ENCODE measurements at regions not wholly inside any gene's neighbourhood (a gene's known extent, or its start where the extent isn't known, plus 50 kb on each side); places are given as distances from the start of the nearest gene placed in this dataset.

DNA sequence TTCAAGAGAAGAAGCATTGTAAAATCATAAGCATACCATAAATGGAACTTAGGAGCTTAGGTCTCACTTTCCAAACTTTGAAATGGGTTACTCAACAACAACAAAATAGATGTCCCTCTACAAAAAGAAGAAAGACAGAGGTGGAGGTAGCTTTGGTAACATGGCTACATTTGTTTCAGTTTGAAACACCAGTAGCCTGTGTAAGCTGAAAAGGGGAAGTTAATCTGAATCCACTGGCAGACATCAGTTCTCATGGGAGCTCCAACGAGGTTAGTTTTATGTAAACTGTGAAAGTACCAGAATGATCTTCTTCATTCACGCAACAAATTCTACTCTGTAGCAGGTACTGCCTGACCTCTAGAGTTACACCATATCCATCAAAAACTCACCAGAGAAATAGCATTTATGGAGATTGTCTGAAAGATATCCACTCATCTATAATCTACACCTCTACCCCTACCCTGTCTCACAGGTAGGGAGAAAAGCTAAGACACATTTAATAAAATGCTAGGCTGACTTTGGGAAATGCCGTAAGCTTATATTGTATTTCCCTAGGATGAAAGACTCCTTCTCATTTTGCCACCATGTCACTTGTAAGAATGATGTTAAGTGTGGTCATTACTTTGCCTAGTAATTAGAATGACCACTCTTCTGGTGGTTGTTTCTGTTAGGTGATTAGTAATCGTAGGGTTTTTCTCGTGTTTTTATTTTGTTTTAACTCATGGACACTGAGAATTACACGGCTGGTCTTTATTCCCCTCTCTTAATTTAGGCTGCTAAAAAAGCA is 224.1 kb downstream of the ASCL1 start:
- 71 to 84% (median 82%) methylated on average over 6 of the region's 6 CpGs for WGBS, 5 donors
- Histone ChIP-seq H3K4me3 (no peak overlapping the region), H3K9me3 (no peaks in the 10 kb centered on the region), H3K27me3 (no peaks in the 10 kb centered on the region), H3K36me3 (no peaks in the 10 kb centered on the region), H3K4me1 (no peaks in the 10 kb centered on the region), H3K27ac (no peak overlapping the region)
- TF ChIP-seq, protein P1, sequence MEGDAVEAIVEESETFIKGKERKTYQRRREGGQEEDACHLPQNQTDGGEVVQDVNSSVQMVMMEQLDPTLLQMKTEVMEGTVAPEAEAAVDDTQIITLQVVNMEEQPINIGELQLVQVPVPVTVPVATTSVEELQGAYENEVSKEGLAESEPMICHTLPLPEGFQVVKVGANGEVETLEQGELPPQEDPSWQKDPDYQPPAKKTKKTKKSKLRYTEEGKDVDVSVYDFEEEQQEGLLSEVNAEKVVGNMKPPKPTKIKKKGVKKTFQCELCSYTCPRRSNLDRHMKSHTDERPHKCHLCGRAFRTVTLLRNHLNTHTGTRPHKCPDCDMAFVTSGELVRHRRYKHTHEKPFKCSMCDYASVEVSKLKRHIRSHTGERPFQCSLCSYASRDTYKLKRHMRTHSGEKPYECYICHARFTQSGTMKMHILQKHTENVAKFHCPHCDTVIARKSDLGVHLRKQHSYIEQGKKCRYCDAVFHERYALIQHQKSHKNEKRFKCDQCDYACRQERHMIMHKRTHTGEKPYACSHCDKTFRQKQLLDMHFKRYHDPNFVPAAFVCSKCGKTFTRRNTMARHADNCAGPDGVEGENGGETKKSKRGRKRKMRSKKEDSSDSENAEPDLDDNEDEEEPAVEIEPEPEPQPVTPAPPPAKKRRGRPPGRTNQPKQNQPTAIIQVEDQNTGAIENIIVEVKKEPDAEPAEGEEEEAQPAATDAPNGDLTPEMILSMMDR (IDR thresholded peaks at IDR 0.05): no peak
- TF ChIP-seq POLR2AphosphoS5 (IDR thresholded peaks at IDR 0.05) (no peak), EP300 (IDR thresholded peaks at IDR 0.05) (no peak), POLR2A (IDR thresholded peaks at IDR 0.05) (no peak)
- intact Hi-C loops (cut with DNase I; ENCODE audit: low total_unique reads): no loop called here
- DNase-seq: no peak

DNA sequence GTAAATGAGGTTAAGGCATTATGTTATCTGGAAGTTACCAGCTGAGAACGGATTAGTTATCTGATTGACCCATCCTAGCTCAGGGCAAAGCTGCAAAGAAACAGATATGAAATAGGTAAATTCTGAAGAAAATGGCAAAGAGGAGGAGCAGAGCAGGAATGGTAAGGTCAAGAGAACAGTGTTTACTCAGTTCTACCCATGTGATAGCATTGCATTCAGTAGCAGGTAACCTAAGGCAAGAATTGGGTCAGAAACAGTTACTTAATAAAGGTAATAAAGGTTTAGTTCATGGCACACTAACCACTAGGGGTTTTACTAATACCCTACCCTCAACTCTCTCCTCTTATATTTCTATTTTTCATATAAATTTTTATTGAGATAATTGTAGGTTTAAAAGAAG is 224.8 kb downstream of the ASCL1 start:
- Histone ChIP-seq H3K27me3 (no peaks in the 10 kb centered on the region), H3K4me3 (no peak overlapping the region), H3K27ac (no peak overlapping the region), H3K36me3 (no peaks in the 10 kb centered on the region), H3K4me1 (no peaks in the 10 kb centered on the region), H3K9me3 (no peaks in the 10 kb centered on the region)
- no peak for DNase-seq
- TF ChIP-seq, protein P1 (IDR thresholded peaks at IDR 0.05): no peak
- TF ChIP-seq POLR2A (IDR thresholded peaks at IDR 0.05) (no peak), POLR2AphosphoS5 (IDR thresholded peaks at IDR 0.05) (no peak), EP300 (IDR thresholded peaks at IDR 0.05) (no peak)
- intact Hi-C loops (cut with DNase I; ENCODE audit: low total_unique reads): no loop called here
- 25 to 48% (median 37%) methylated on average over 1 of the region's 1 CpG for WGBS, 5 donors

DNA sequence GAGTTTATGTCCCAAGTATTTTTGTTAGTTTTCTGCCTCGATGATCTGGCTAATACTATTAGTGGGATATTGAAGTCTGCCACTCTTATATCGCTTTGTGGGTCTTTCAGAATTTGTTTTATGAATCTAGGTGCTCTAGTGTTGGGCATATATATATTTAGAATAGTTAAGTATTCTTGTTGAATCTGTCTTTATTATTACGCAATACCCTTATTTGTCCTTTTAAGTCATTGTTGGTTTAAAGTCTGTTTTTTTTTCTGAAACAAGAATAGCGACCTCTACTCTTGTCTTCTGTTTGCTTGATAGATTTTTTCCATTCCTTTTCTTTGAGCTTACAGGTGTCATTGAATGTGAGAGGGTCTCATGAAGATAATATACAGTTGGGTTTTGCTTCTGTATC is 239.0 kb downstream of the ASCL1 start:
- 68 to 87% (median 85%) methylated on average over 4 of the region's 4 CpGs for WGBS, 5 donors

DNA sequence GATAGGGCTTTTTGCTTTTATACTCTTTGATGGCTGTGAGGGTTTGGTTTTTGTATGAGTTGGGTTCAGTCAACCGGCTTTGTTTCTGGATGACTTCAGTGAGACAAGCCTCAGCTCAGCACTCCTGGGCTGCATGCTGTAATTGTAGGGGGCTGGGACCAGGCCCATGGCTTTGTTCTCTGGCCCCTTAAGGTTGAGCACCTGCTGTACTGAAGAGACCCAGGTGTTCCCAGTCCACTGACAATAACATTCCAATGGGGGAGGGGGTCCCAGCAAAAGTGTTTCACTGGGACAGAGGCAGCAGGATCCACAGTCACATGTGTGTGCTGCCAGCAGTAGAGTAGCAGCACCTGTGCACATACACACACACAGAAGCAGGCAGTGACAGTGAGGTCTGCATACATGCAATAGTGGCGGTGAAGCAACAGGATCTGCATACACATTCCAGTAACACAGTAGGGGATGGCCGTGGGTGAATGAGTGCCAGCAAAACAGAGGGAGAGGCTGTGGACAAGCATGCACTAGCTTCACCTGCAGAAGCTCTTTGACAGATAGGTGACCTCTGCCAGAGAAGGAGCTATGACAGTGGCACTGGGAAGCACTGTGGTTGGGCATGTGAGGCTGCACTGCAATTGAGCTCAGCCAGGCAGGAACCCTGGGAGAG is 240.4 kb downstream of the ASCL1 start:
- no peaks in the 10 kb centered on the region for H3K4me1 ChIP-seq
- H3K36me3 ChIP-seq: no peaks in the 10 kb centered on the region
- intact Hi-C loops (cut with DNase I; ENCODE audit: low total_unique reads): no loop called here
- no peak overlapping the region for H3K27ac ChIP-seq
- TF ChIP-seq POLR2A (IDR thresholded peaks at IDR 0.05) (no peak), POLR2AphosphoS5 (IDR thresholded peaks at IDR 0.05) (no peak), EP300 (IDR thresholded peaks at IDR 0.05) (no peak)
- TF ChIP-seq, protein P1 (IDR thresholded peaks at IDR 0.05): no peak
- no peaks in the 10 kb centered on the region for H3K27me3 ChIP-seq
- DNase-seq: no peak
- peaks cover 0 to 21% (median 17%) of the 10 kb centered on the region in 4 donors for H3K9me3 ChIP-seq
- WGBS, 5 donors: 78 to 92% (median 88%) methylated on average over 3 of the region's 3 CpGs
- H3K4me3 ChIP-seq: no peak overlapping the region

More for the DNA sequence above, 239.0 kb downstream of the ASCL1 start:
- Histone ChIP-seq H3K27ac (no peak overlapping the region), H3K36me3 (no peaks in the 10 kb centered on the region), H3K4me1 (no peaks in the 10 kb centered on the region), H3K9me3 (peaks cover 0 to 21% (median 17%) of the 10 kb centered on the region in 4 donors), H3K4me3 (no peak overlapping the region), H3K27me3 (no peaks in the 10 kb centered on the region)
- TF ChIP-seq POLR2A (IDR thresholded peaks at IDR 0.05) (no peak), POLR2AphosphoS5 (IDR thresholded peaks at IDR 0.05) (no peak), EP300 (IDR thresholded peaks at IDR 0.05) (no peak)
- TF ChIP-seq, protein P1 (IDR thresholded peaks at IDR 0.05): no peak
- DNase-seq: no peak
- intact Hi-C loops (cut with DNase I; ENCODE audit: low total_unique reads): no loop called here

Data from stomach (tissue), 8 donors.